A673 (cell line): ENCODE measurements at regions not wholly inside any gene's neighbourhood (a gene's known extent, or its start where the extent isn't known, plus 50 kb on each side); places are given as distances from the start of the nearest gene placed in this dataset.

Source experiments
- EZH2 ChIP-seq: fragments of 200-600 bp; sonication (generic); IDR thresholded peaks from 2 replicates; pipeline ENCODE4 v1.6.1; 2017; ENCODE audit warnings: borderline replicate concordance, low read depth, mild to moderate bottlenecking, mixed read lengths, antibody characterized with exemption, low read length; ENCODE audit not compliant: poor library complexity, severe bottlenecking
- TF ChIP-seq, protein P1 (sequence below): fragments of 300-800, 200-600 bp; sonication (generic); conservative IDR thresholded peaks from 2 replicates; pipeline ENCODE4 v1.5.1; 2017; ENCODE audit warnings: low read depth, mild to moderate bottlenecking, antibody characterized with exemption, low read length, moderate library complexity, mixed read lengths

DNA sequence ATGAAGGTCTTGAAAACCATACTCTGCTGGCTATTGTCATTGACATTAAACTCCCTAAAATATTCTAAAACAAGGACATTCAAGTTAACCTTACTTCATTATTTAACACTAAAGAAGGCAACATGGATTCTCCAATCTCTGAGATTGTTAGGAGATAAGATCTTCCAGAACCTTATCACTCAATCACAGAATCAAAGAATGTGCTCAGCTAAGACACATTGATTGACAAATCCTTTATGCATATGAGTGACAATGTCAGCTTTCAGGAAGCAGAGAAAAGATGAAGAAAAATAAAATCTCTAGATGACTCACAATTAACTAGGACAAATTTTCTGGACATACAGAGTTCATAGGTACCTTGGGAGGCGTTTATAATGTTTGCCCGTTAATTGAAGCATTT, 787.2 kb downstream of the TSN start:
- TF ChIP-seq, protein P1, sequence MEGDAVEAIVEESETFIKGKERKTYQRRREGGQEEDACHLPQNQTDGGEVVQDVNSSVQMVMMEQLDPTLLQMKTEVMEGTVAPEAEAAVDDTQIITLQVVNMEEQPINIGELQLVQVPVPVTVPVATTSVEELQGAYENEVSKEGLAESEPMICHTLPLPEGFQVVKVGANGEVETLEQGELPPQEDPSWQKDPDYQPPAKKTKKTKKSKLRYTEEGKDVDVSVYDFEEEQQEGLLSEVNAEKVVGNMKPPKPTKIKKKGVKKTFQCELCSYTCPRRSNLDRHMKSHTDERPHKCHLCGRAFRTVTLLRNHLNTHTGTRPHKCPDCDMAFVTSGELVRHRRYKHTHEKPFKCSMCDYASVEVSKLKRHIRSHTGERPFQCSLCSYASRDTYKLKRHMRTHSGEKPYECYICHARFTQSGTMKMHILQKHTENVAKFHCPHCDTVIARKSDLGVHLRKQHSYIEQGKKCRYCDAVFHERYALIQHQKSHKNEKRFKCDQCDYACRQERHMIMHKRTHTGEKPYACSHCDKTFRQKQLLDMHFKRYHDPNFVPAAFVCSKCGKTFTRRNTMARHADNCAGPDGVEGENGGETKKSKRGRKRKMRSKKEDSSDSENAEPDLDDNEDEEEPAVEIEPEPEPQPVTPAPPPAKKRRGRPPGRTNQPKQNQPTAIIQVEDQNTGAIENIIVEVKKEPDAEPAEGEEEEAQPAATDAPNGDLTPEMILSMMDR, result no peak
- TF ChIP-seq EZH2, result no peak
